Activated CD8-positive, alpha-beta T cell treated with anti-CD3 and anti-CD28 coated beads for 36 hours (primary cell): ENCODE measurements at regions not wholly inside any gene's neighbourhood (a gene's known extent, or its start where the extent isn't known, plus 50 kb on each side); places are given as distances from the start of the nearest gene placed in this dataset.

ENCODE experiments used
- ATAC-seq: fragments of 200-7000 bp; cut with Tn5 transposase; one replicate; pipeline ENCODE4 v1.10.0; 2021; ENCODE audit warnings: mild to moderate bottlenecking, moderate library complexity
- CTCF ChIA-PET: fragments of 350-600 bp; sonication (Branson Sonifier 250); formaldehyde crosslinking; loops from one replicate; lab custom pipeline; 2021; ENCODE audit warnings: antibody characterized with exemption; lab: Charles Lee
- POLR2A ChIA-PET: fragments of 350-600 bp; sonication (Branson Sonifier 250); formaldehyde crosslinking; loops from one replicate; lab custom pipeline; 2021; ENCODE audit warnings: antibody characterized with exemption; lab: Charles Lee
- DNase-seq: peaks from one replicate; pipeline ENCODE4 v3.0.0-alpha.2; 2020
- H3K27ac Mint-ChIP-seq: one replicate; pipeline ENCODE4 v1.8.0; 2021; ENCODE audit warnings: mild to moderate bottlenecking, mixed read lengths
- H3K27me3 Mint-ChIP-seq: one replicate; pipeline ENCODE4 v1.8.0; 2021; ENCODE audit warnings: mixed read lengths
- H3K36me3 Mint-ChIP-seq: one replicate; pipeline ENCODE4 v1.8.0; 2021; ENCODE audit warnings: low read depth, mixed read lengths
- H3K4me1 Mint-ChIP-seq: one replicate; pipeline ENCODE4 v1.8.0; 2021; ENCODE audit warnings: low read depth, mixed read lengths
- H3K4me3 Mint-ChIP-seq: one replicate; pipeline ENCODE4 v1.8.0; 2021; ENCODE audit warnings: mild to moderate bottlenecking, moderate library complexity, mixed read lengths
- H3K9me3 Mint-ChIP-seq: one replicate; pipeline ENCODE4 v1.8.0; 2021; ENCODE audit warnings: mixed read lengths
- CTCF ChIP-seq: fragments of 200-600 bp; IDR thresholded peaks from one replicate; pipeline ENCODE4 v1.8.0; 2022; ENCODE audit warnings: antibody characterized with exemption, mild to moderate bottlenecking
- intact Hi-C: fragments of 100-400 bp; cut with micrococcal nuclease; formaldehyde crosslinking; loops from one replicate; pipeline ENCODE4 v1.10.0; 2022

DNA sequence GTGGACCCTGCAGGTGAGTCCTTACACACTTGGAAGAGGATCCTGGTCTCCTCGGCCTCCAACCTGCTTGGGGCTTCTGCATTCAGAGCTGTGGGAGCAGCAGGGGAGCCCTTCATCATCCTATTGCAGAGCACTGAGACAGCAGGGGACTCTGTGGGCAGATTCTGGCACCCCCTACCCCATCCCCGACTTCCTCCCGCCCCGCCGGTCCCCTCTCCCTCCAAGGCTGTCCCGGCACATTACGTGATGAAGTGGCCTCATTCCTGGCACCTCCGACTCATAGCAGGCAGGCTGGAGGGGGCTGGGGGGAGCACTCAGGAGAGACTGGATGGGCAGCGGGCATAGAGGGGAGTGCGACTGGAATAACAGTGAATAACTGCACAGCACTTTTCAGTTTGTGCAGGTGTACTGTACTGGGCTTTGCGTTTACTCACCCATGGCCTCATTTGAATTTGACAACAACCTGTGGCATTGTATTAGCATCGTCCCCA lies 394.1 kb downstream of the MATN1 start:
- ChIA-PET POLR2A (no interaction called here), CTCF (no interaction called here)
- no peak overlapping the region for H3K27ac Mint-ChIP-seq
- no peak for TF ChIP-seq CTCF
- no peaks in the 10 kb centered on the region for H3K27me3 Mint-ChIP-seq
- ATAC-seq (no peak), DNase-seq (no peak)
- no peaks in the 10 kb centered on the region for H3K9me3 Mint-ChIP-seq
- no peaks in the 10 kb centered on the region for H3K4me1 Mint-ChIP-seq
- intact Hi-C loops: no loop called here
- H3K36me3 Mint-ChIP-seq: no peaks in the 10 kb centered on the region
- no peak overlapping the region for H3K4me3 Mint-ChIP-seq

DNA sequence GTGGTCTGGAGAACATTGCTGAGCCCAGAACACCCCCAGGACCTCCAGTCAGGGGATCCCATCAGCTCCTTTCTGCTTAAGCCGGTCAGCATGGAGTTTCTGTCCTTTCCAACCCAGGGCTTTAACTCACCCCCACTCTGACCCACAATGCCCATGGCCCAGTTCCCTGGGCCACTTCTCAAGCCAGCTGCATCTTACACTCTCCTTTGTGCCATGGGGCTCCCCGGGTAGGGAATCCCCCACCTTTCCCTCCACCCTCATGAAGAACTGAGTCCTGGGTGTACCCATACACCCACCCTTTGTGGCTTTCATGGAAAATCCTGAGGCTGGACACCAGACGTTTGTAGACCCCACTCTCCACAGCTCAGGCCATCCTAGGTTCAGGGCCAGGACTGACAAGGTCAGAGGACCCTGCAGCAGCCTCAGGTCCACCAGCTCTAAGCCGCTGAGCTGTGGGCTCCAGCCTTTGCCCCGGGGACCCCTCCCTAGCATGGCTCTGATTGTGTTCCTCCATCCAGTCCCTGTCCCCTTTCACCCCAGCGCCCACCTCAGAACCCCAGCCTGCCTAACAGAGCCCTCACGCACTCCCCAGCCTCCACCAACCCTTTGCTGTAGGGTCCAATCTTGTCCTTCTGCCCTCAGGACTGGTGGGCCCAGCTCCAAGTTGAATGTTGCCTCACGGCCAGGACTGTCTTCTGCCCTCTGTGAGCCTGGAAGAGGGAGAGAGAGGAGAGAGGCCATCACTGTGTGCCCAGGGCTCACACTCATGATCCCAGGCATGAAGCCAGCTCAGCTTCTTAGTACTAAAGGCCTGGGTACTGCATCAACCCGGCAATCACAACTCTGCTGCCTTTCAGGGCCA lies 394.8 kb downstream of the MATN1 start:
- TF ChIP-seq CTCF: no peak
- no peak for ATAC-seq
- Mint-ChIP-seq H3K36me3 (no peaks in the 10 kb centered on the region), H3K27ac (no peak overlapping the region), H3K4me3 (no peak overlapping the region), H3K4me1 (no peaks in the 10 kb centered on the region), H3K9me3 (no peaks in the 10 kb centered on the region), H3K27me3 (no peaks in the 10 kb centered on the region)
- no peak for DNase-seq
- ChIA-PET POLR2A (no interaction called here), CTCF (interaction anchor here (0.8 kb wide), 1 partner anchor 52 kb away, joined by 3 read pairs; no protein-coding TSS in a partner anchor)
- intact Hi-C loops: no loop called here

GRCh38 chr1:30328100-30328370 lies 395.4 kb downstream of the MATN1 start:
- ChIA-PET CTCF (interaction anchor here (0.8 kb wide), 1 partner anchor 52 kb away, joined by 3 read pairs; no protein-coding TSS in a partner anchor), POLR2A (no interaction called here)
- no peak overlapping the region for H3K4me3 Mint-ChIP-seq
- ATAC-seq: no peak
- no peaks in the 10 kb centered on the region for H3K4me1 Mint-ChIP-seq
- no peak for DNase-seq
- intact Hi-C loops: no loop called here
- no peak for TF ChIP-seq CTCF
- no peaks in the 10 kb centered on the region for H3K27me3 Mint-ChIP-seq
- no peak overlapping the region for H3K27ac Mint-ChIP-seq
- H3K9me3 Mint-ChIP-seq: no peaks in the 10 kb centered on the region
- no peaks in the 10 kb centered on the region for H3K36me3 Mint-ChIP-seq

DNA sequence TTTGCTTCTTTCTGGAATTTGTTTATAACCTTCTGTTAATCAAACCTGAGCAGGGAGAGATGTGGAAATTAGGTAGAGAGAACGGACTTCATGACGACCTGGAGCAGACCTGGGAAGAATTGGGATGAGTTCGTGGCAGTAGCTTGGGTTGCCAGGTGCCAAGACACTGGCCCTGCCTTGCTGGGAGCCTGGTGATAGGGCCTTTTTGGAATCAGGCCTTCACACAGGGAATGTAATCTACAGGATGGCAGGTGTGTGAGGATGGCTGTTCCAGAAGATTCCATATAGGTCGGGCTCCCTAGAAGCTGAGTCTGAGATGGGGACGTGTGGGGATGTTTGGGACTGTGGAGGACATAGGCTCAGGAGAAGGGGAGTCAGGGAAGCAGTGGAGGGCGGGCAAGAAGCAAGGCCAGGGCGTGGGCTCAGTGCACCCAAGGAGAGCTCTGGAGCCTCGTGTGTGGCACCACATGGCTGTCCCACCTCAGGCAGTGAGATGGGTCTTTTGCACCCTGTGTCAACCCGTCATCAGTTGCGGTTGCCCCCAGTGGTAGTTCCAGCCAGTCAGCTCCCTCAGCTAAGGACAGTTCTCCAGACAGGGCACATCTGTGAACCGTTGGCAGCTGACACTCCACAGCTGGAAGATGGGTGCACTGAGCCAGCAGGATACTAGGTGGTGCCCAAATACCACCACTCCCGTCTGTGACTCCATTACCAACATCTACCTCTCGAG lies 395.9 kb downstream of the MATN1 start:
- H3K36me3 Mint-ChIP-seq: no peaks in the 10 kb centered on the region
- no peaks in the 10 kb centered on the region for H3K27me3 Mint-ChIP-seq
- no peaks in the 10 kb centered on the region for H3K4me1 Mint-ChIP-seq
- no peaks in the 10 kb centered on the region for H3K9me3 Mint-ChIP-seq
- no peak overlapping the region for H3K27ac Mint-ChIP-seq
- POLR2A ChIA-PET: no interaction called here
- DNase-seq (no peak), ATAC-seq (no peak)
- no peak for TF ChIP-seq CTCF
- intact Hi-C loops: no loop called here
- CTCF ChIA-PET: interaction anchor here (0.8 kb wide), 1 partner anchor 53 kb away, joined by 3 read pairs; no protein-coding TSS in a partner anchor
- no peak overlapping the region for H3K4me3 Mint-ChIP-seq

DNA sequence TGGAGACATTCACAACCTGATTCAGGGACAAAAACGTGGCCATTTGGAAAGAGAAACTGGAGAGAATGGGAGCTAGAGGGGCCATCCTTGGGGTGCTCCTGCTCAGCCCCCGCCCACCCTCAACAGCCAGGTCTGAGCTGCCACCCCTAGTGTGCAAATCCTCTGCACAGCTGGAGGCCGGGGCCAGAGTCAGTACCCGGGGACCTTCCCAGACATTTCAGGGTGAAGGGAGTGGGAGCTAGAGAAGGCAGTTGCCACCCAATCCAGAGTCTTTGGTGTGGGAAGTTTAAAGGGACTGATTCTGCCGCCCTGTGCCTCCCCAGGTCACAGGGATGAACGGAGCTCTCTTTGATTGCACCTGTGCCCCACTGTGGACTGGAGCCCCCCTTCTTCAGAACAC lies 397.4 kb downstream of the MATN1 start:
- ChIA-PET CTCF (no interaction called here), POLR2A (no interaction called here)
- intact Hi-C loops: no loop called here
- Mint-ChIP-seq H3K9me3 (no peaks in the 10 kb centered on the region), H3K27me3 (no peaks in the 10 kb centered on the region), H3K36me3 (no peaks in the 10 kb centered on the region), H3K4me1 (no peaks in the 10 kb centered on the region), H3K27ac (no peak overlapping the region), H3K4me3 (no peak overlapping the region)
- TF ChIP-seq CTCF: no peak
- DNase-seq (no peak), ATAC-seq (no peak)
